Endothelial cell (in vitro differentiated cells): ENCODE measurements at regions not wholly inside any gene's neighbourhood (a gene's known extent, or its start where the extent isn't known, plus 50 kb on each side); places are given as distances from the start of the nearest gene placed in this dataset.

Experiments
- DNase-seq: peaks from one replicate; pipeline ENCODE4 v3.0.0; 2021; ENCODE audit warnings: low spot score
- H3K27ac Mint-ChIP-seq: one replicate; pipeline ENCODE4 v1.8.0; 2021; ENCODE audit warnings: mixed read lengths, inconsistent platforms; ENCODE audit not compliant: unreplicated experiment
- H3K27me3 Mint-ChIP-seq: one replicate; pipeline ENCODE4 v1.8.0; 2021; ENCODE audit warnings: mild to moderate bottlenecking, moderate library complexity, mixed read lengths, inconsistent platforms; ENCODE audit not compliant: unreplicated experiment
- H3K36me3 Mint-ChIP-seq: one replicate; pipeline ENCODE4 v1.8.0; 2021; ENCODE audit warnings: mild to moderate bottlenecking, low read depth, mixed read lengths, inconsistent platforms; ENCODE audit not compliant: unreplicated experiment
- H3K4me1 Mint-ChIP-seq: one replicate; pipeline ENCODE4 v1.8.0; 2021; ENCODE audit warnings: mild to moderate bottlenecking, mixed read lengths, inconsistent platforms; ENCODE audit not compliant: unreplicated experiment
- H3K4me3 Mint-ChIP-seq: one replicate; pipeline ENCODE4 v1.8.0; 2021; ENCODE audit warnings: mild to moderate bottlenecking, mixed read lengths, inconsistent platforms; ENCODE audit not compliant: unreplicated experiment
- H3K9me3 Mint-ChIP-seq: one replicate; pipeline ENCODE4 v1.8.0; 2021; ENCODE audit warnings: mixed read lengths, inconsistent platforms; ENCODE audit not compliant: unreplicated experiment
- CTCF ChIP-seq: fragments of 200-600 bp; sonication (generic); IDR thresholded peaks from one replicate; pipeline ENCODE4 v1.5.0; 2021; ENCODE audit warnings: antibody characterized with exemption; ENCODE audit not compliant: unreplicated experiment

GRCh38 chr17:65328567-65328966 is 191.4 kb downstream of the RGS9 start:
- no peak for TF ChIP-seq CTCF
- no peak for DNase-seq
- H3K27me3 Mint-ChIP-seq: peaks cover 1% of the 10 kb centered on the region
- H3K4me1 Mint-ChIP-seq: peaks cover 18% of the 10 kb centered on the region
- H3K27ac Mint-ChIP-seq: no peak overlapping the region
- peaks cover 5% of the 10 kb centered on the region for H3K36me3 Mint-ChIP-seq
- no peaks in the 10 kb centered on the region for H3K9me3 Mint-ChIP-seq
- no peak overlapping the region for H3K4me3 Mint-ChIP-seq

DNA sequence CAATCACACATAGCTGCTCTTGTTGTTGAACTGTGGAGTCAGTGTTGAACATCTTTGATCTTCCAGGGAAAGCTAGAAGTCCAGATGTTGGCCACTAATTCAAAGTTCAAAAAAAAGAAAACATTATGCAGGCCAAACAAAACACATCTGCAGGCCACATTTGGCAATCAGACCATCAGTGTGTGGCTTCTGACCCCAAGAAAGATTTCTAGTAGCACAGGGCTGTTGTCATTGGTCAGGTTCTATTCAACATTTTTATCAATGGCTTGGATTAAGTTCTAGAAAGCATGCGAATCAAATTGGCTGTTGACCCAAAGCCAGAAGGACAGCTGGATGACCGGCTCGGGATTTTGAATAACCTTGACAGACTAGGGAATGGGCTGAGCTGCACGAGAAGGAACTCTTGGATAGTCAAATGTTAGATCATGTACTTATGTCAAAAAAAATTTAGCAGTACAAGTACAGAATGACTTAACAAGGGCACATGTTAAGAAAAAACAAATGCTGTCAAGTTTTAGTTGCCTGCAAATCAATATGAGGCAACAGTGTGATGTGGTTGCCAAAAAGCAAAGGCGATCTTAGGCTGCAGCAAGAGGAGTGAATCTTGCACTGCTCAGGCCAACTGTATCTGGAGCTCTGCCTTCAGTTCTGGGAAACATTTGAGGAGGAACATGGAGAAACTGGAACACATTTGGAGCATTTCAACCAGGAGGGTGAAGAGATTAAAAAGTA is 187.6 kb downstream of the RGS9 start:
- Mint-ChIP-seq H3K4me3 (no peak overlapping the region), H3K27me3 (no peaks in the 10 kb centered on the region)
- no peak for DNase-seq

DNA sequence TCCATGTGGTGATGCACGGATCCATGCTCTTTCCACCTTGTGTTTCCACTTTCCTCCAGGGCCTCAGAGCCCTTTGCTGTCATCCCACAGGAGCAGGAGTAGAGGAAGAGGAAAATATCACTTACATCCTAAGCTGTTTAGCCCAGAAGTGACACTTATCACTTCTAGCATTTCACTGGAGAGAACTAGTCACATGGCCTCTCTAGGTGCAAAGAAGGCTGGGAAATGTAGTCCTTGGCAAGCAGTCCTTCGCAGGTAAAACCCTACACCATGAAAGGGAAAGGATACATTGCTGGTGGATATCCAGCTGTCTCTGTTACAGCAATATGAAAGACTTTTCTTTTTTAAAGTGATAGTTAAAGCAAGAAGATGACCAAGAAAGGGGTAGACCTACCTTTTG is 185.9 kb downstream of the RGS9 start:
- no peak for DNase-seq
- Mint-ChIP-seq H3K9me3 (no peaks in the 10 kb centered on the region), H3K27me3 (peaks cover 2% of the 10 kb centered on the region), H3K27ac (no peak overlapping the region), H3K4me3 (no peak overlapping the region), H3K36me3 (no peaks in the 10 kb centered on the region), H3K4me1 (peaks cover 4% of the 10 kb centered on the region)
- no peak for TF ChIP-seq CTCF

More for the DNA sequence above, 187.6 kb downstream of the RGS9 start:
- H3K9me3 Mint-ChIP-seq: no peaks in the 10 kb centered on the region
- peaks cover 8% of the 10 kb centered on the region for H3K4me1 Mint-ChIP-seq
- no peaks in the 10 kb centered on the region for H3K36me3 Mint-ChIP-seq
- H3K27ac Mint-ChIP-seq: no peak overlapping the region
- no peak for TF ChIP-seq CTCF

- no peak for TF ChIP-seq CTCF
- Mint-ChIP-seq H3K27ac (no peak overlapping the region), H3K27me3 (peaks cover 2% of the 10 kb centered on the region), H3K4me1 (no peaks in the 10 kb centered on the region), H3K4me3 (no peak overlapping the region), H3K9me3 (no peaks in the 10 kb centered on the region), H3K36me3 (no peaks in the 10 kb centered on the region)
- no peak for DNase-seq
Measured at GRCh38 chr17:65320820-65321219, 183.7 kb downstream of the RGS9 start.

DNA sequence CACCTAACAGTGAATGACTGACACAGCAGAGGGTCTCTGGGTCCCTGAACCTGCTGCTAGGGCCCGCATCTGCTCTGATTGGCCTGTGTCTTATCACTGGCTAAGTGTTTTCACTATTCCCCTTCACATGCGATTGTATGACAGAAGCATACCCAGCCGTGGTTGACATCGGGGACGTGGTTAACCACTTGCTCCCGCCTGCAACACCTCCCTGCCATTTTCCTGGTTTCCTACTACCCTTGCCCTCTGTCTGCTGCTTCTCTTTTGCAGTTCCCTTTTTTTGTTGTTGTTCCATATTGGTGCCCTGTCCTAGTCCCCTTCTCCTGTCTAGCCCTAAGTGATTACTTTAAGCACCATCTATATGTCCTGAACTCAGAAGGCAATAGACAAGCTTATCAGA is 177.0 kb downstream of the RGS9 start:
- peaks cover 3% of the 10 kb centered on the region for H3K27me3 Mint-ChIP-seq
- no peak for DNase-seq
- peaks cover 6% of the 10 kb centered on the region for H3K4me1 Mint-ChIP-seq
- H3K36me3 Mint-ChIP-seq: no peaks in the 10 kb centered on the region
- no peaks in the 10 kb centered on the region for H3K9me3 Mint-ChIP-seq
- TF ChIP-seq CTCF: no peak
- H3K27ac Mint-ChIP-seq: no peak overlapping the region
- H3K4me3 Mint-ChIP-seq: no peak overlapping the region
